IMR-90 (cell line): ENCODE measurements at regions not wholly inside any gene's neighbourhood (a gene's known extent, or its start where the extent isn't known, plus 50 kb on each side); places are given as distances from the start of the nearest gene placed in this dataset.

ENCODE experiments used
- ATAC-seq: fragments of 200-7000 bp; cut with Tn5 transposase; 2 replicates; pipeline ENCODE4 v1.9.1; 2020; ENCODE audit warnings: low read depth, mild to moderate bottlenecking, moderate library complexity
- BruUV-seq: library from RNA; stranded (reverse); fragments of 400-500 nt; replicated peaks from 2 replicates; lab custom pipeline; 2021; lab: Mats Ljungman, UMichigan
- CTCF ChIA-PET: fragments of 300-600 bp; formaldehyde crosslinking; extraction: SDS; loops from one replicate; lab custom pipeline; 2021; ENCODE audit warnings: antibody characterized with exemption; lab: Yijun Ruan, JAX
- POLR2A ChIA-PET: fragments of 300-600 bp; sonication (Branson Sonifier 250); formaldehyde crosslinking; loops from one replicate; lab custom pipeline; 2022; ENCODE audit warnings: antibody characterized with exemption; ENCODE audit not compliant: unreplicated experiment; lab: Charles Lee
- DNase-seq: peaks from one replicate; pipeline ENCODE4 v3.0.0; 2013
- H2AFZ ChIP-seq: replicated peaks from 2 replicates; pipeline ENCODE3; 2013; ENCODE audit warnings: low read length, mild to moderate bottlenecking; ENCODE audit not compliant: poor library complexity
- H2AK5ac ChIP-seq: 2 replicates; pipeline ENCODE4 v1.6.1; 2013; ENCODE audit warnings: low read depth, low read length, inconsistent platforms
- H2AK9ac ChIP-seq: replicated peaks from 2 replicates; pipeline ENCODE3; 2013; ENCODE audit warnings: mild to moderate bottlenecking, low read depth, low read length, moderate library complexity; ENCODE audit not compliant: poor library complexity
- H2BK120ac ChIP-seq: 2 replicates; pipeline ENCODE4 v1.6.1; 2013; ENCODE audit warnings: low read depth, low read length, inconsistent platforms
- H2BK15ac ChIP-seq: 3 replicates; pipeline ENCODE4 v1.6.1; 2013; ENCODE audit warnings: low read depth, low read length, inconsistent platforms
- H2BK20ac ChIP-seq: 2 replicates; pipeline ENCODE4 v1.6.1; 2013; ENCODE audit warnings: low read depth, mild to moderate bottlenecking, inconsistent platforms, low read length, moderate library complexity
- H2BK5ac ChIP-seq: 2 replicates; pipeline ENCODE4 v1.6.1; 2013; ENCODE audit warnings: mild to moderate bottlenecking, low read depth, low read length, inconsistent platforms; ENCODE audit not compliant: poor library complexity, severe bottlenecking
- H3K14ac ChIP-seq: replicated peaks from 2 replicates; pipeline ENCODE4 v1.6.1; 2013; ENCODE audit warnings: low read depth, low read length, inconsistent platforms
- H3K18ac ChIP-seq: 2 replicates; pipeline ENCODE4 v1.6.1; 2013; ENCODE audit warnings: low read depth, low read length, control low read depth
- H3K23ac ChIP-seq: 2 replicates; pipeline ENCODE4 v1.6.1; 2013; ENCODE audit warnings: low read depth, low read length, inconsistent platforms
- H3K27ac ChIP-seq: 2 replicates; pipeline ENCODE4 v1.5.1; 2013; ENCODE audit warnings: mild to moderate bottlenecking, control low read depth, low read length; ENCODE audit not compliant: insufficient read depth
- H3K27me3 ChIP-seq: 2 replicates; pipeline ENCODE4 v1.6.1; 2013; ENCODE audit warnings: low read length; ENCODE audit not compliant: control insufficient read depth, insufficient read depth
- H3K36me3 ChIP-seq: 2 replicates; pipeline ENCODE4 v1.6.1; 2013; ENCODE audit warnings: low read length, mixed read lengths; ENCODE audit not compliant: control insufficient read depth, insufficient read depth
- H3K4ac ChIP-seq: 2 replicates; pipeline ENCODE4 v1.6.1; 2013; ENCODE audit warnings: low read depth, low read length, inconsistent platforms
- H3K4me1 ChIP-seq: 2 replicates; pipeline ENCODE4 v1.6.1; 2013; ENCODE audit warnings: low read length, mixed read lengths; ENCODE audit not compliant: control insufficient read depth, insufficient read depth
- H3K4me2 ChIP-seq: 2 replicates; pipeline ENCODE4 v1.6.1; 2013; ENCODE audit warnings: low read depth, mild to moderate bottlenecking, control low read depth, low read length, moderate library complexity
- H3K4me3 ChIP-seq: 2 replicates; pipeline ENCODE4 v1.5.1; 2013; ENCODE audit warnings: low read depth, mild to moderate bottlenecking, control low read depth, low read length, moderate library complexity; ENCODE audit not compliant: insufficient read depth
- H3K56ac ChIP-seq: 2 replicates; pipeline ENCODE4 v1.6.1; 2013; ENCODE audit warnings: low read length, inconsistent platforms; ENCODE audit not compliant: insufficient read depth; ENCODE audit errors: extremely low read depth
- H3K79me1 ChIP-seq, 2 experiments: 2 replicates each; pipeline ENCODE4 v1.6.1; 2013; ENCODE audit warnings: low read length in 2 of 2, inconsistent platforms in 1 of 2, low read depth in 1 of 2
- H3K9ac ChIP-seq: 2 replicates; pipeline ENCODE4 v1.6.1; 2013; ENCODE audit warnings: low read depth, low read length, control low read depth
- H3K9me1 ChIP-seq: 2 replicates; pipeline ENCODE4 v1.6.1; 2013; ENCODE audit warnings: low read length, inconsistent platforms; ENCODE audit not compliant: insufficient read depth
- H3K9me3 ChIP-seq: 2 replicates; pipeline ENCODE4 v1.6.1; 2013; ENCODE audit warnings: low read length; ENCODE audit not compliant: control insufficient read depth, insufficient read depth
- H4K20me1 ChIP-seq: 2 replicates; pipeline ENCODE4 v1.6.1; 2013; ENCODE audit warnings: low read length, inconsistent platforms; ENCODE audit not compliant: insufficient read depth
- H4K5ac ChIP-seq: 2 replicates; pipeline ENCODE4 v1.6.1; 2013; ENCODE audit warnings: mild to moderate bottlenecking, low read depth, low read length, control low read depth
- H4K8ac ChIP-seq, 2 experiments: 2 replicates each; pipeline ENCODE4 v1.6.1; 2013; ENCODE audit warnings: low read depth in 2 of 2, low read length in 2 of 2, control low read depth in 1 of 2, inconsistent platforms in 1 of 2
- H4K91ac ChIP-seq: 2 replicates; pipeline ENCODE4 v1.6.1; 2013; ENCODE audit warnings: low read depth, low read length, inconsistent platforms; ENCODE audit not compliant: insufficient read depth
- CHD1 ChIP-seq: IDR thresholded peaks from 2 replicates; pipeline ENCODE4 v1.6.1; 2012; ENCODE audit warnings: low read depth, low read length, improper control_type of control experiment
- FOS ChIP-seq: fragments of 150-350 bp; IDR thresholded peaks from 2 replicates; pipeline ENCODE4 v1.6.1; 2016; ENCODE audit warnings: low read depth, low read length
- MAFK ChIP-seq: IDR thresholded peaks from 2 replicates; pipeline ENCODE4 v1.6.1; 2012; ENCODE audit warnings: low read depth, low read length, improper control_type of control experiment
- MAZ ChIP-seq: IDR thresholded peaks from 2 replicates; pipeline ENCODE4 v1.6.1; 2012; ENCODE audit warnings: low read depth, mild to moderate bottlenecking, low read length, improper control_type of control experiment, moderate library complexity, borderline replicate concordance
- POLR2A ChIP-seq: IDR thresholded peaks from 2 replicates; pipeline ENCODE4 v1.6.1; 2012; ENCODE audit warnings: mild to moderate bottlenecking, low read depth, low read length
- RFX5 ChIP-seq: IDR thresholded peaks from 2 replicates; pipeline ENCODE4 v1.8.0; 2012; ENCODE audit warnings: low read depth, mild to moderate bottlenecking, low read length, moderate library complexity
- SMC3 ChIP-seq: fragments of 150-350 bp; IDR thresholded peaks from 2 replicates; pipeline ENCODE4 v1.6.1; 2016; ENCODE audit warnings: low read depth, mild to moderate bottlenecking, antibody characterized with exemption, low read length, moderate library complexity
- WGBS, 2 experiments: methylation state at CpG; one replicate each; pipeline versions ENCODE4 v1.1.5 to v1.1.7; 2013; ENCODE audit warnings: missing lambda C conversion rate in 2 of 2; ENCODE audit not compliant: insufficient read length in 1 of 2; ENCODE audit errors: extremely low coverage in 2 of 2; 5-methylcytosine and 5-hydroxymethylcytosine counted together
- dilution Hi-C: fragments of 300-500 bp; cut with HindIII; formaldehyde crosslinking; loops from one replicate; pipeline ENCODE4 v1.14.3; 2018; ENCODE audit warnings: low sequenced_read_pairs; ENCODE audit not compliant: unreplicated experiment
- in situ Hi-C: fragments of 300-500 bp; cut with MboI; formaldehyde crosslinking; loops from 3 replicates; pipeline ENCODE4 v1.14.3; 2019; ENCODE audit warnings: low sequenced_read_pairs, inconsistent platforms, mixed read lengths
- intact Hi-C: fragments of 100-400 bp; cut with micrococcal nuclease; formaldehyde crosslinking; loops from 2 replicates; pipeline ENCODE4 v1.10.0; 2022
- TF ChIP-seq, protein P1 (sequence below): fragments of 150-350 bp; IDR thresholded peaks from 2 replicates; pipeline ENCODE4 v1.6.1; 2016; ENCODE audit warnings: low read depth, mild to moderate bottlenecking, low read length, moderate library complexity, borderline replicate concordance
- TF ChIP-seq, protein P2 (sequence below): conservative IDR thresholded peaks from 2 replicates; pipeline ENCODE4 v1.5.1; 2012; ENCODE audit warnings: mild to moderate bottlenecking, low read depth, low read length, improper control_type of control experiment

DNA sequence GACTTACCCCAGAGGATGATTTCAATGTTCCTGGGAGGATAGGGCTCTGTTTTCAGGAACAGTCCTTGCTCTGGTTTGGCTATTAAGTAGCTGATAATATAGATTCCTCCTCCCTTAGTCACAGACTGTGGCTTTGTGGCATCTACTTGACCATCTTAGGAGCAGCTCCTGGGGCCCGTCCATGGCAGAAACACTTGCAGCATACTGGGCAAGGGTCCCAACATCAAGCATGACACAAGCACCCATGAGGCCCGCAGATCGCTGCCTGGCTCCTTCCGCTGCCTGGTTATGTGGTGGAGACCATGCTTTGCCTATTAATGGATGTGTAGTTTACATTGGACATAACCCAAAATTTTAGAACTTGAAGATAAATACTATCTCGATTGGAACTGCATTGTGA is 170.1 kb downstream of the ICE1 start:
- in situ Hi-C loops = no loop called here
- no peaks in the 10 kb centered on the region for H4K20me1 ChIP-seq
- no peak for ATAC-seq
- no peak overlapping the region for H2AFZ ChIP-seq
- no peaks in the 10 kb centered on the region for H3K4me1 ChIP-seq
- no peak overlapping the region for H4K91ac ChIP-seq
- TF ChIP-seq, protein P1, sequence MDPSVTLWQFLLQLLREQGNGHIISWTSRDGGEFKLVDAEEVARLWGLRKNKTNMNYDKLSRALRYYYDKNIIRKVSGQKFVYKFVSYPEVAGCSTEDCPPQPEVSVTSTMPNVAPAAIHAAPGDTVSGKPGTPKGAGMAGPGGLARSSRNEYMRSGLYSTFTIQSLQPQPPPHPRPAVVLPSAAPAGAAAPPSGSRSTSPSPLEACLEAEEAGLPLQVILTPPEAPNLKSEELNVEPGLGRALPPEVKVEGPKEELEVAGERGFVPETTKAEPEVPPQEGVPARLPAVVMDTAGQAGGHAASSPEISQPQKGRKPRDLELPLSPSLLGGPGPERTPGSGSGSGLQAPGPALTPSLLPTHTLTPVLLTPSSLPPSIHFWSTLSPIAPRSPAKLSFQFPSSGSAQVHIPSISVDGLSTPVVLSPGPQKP = no peak
- TF ChIP-seq RFX5 (no peak), CHD1 (no peak), MAFK (no peak), FOS (no peak), POLR2A (no peak), SMC3 (no peak), MAZ (no peak)
- TF ChIP-seq, protein P2, sequence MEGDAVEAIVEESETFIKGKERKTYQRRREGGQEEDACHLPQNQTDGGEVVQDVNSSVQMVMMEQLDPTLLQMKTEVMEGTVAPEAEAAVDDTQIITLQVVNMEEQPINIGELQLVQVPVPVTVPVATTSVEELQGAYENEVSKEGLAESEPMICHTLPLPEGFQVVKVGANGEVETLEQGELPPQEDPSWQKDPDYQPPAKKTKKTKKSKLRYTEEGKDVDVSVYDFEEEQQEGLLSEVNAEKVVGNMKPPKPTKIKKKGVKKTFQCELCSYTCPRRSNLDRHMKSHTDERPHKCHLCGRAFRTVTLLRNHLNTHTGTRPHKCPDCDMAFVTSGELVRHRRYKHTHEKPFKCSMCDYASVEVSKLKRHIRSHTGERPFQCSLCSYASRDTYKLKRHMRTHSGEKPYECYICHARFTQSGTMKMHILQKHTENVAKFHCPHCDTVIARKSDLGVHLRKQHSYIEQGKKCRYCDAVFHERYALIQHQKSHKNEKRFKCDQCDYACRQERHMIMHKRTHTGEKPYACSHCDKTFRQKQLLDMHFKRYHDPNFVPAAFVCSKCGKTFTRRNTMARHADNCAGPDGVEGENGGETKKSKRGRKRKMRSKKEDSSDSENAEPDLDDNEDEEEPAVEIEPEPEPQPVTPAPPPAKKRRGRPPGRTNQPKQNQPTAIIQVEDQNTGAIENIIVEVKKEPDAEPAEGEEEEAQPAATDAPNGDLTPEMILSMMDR = no peak
- H3K4me3 ChIP-seq = no peak overlapping the region
- no peaks in the 10 kb centered on the region for H3K36me3 ChIP-seq
- no peak overlapping the region for H3K9ac ChIP-seq
- no peak overlapping the region for H3K14ac ChIP-seq
- dilution Hi-C loops = no loop called here
- H4K8ac ChIP-seq = no peak overlapping the region
- H2BK15ac ChIP-seq = no peak overlapping the region
- no peaks in the 10 kb centered on the region for H3K27me3 ChIP-seq
- BruUV-seq = no TSS peak
- ChIA-PET POLR2A (no interaction called here), CTCF (no interaction called here)
- no peak for DNase-seq
- intact Hi-C loops = no loop called here
- H3K56ac ChIP-seq = no peak overlapping the region
- H3K4me2 ChIP-seq = no peak overlapping the region
- peaks cover 19% of the 10 kb centered on the region for H3K9me3 ChIP-seq
- no peaks in the 10 kb centered on the region for H3K9me1 ChIP-seq
- no peak overlapping the region for H3K27ac ChIP-seq
- H2AK5ac ChIP-seq = no peak overlapping the region
- WGBS, 2 experiments = no CpG with 5 or more reads among the region's 5 CpGs
- no peak overlapping the region for H3K18ac ChIP-seq
- H3K4ac ChIP-seq = no peak overlapping the region
- H2BK5ac ChIP-seq = no peak overlapping the region
- no peak overlapping the region for H2AK9ac ChIP-seq
- no peak overlapping the region for H2BK120ac ChIP-seq
- no peaks in the 10 kb centered on the region for H3K79me1 ChIP-seq
- no peak overlapping the region for H3K23ac ChIP-seq
- no peak overlapping the region for H4K5ac ChIP-seq
- no peak overlapping the region for H2BK20ac ChIP-seq
